OCI-LY7 (cell line): ENCODE measurements at regions not wholly inside any gene's neighbourhood (a gene's known extent, or its start where the extent isn't known, plus 50 kb on each side); places are given as distances from the start of the nearest gene placed in this dataset.
A peak's percentile ranks its signal among the peaks of the same experiment; 100 is the strongest.

ENCODE experiments used
- EZH2phosphoT487 ChIP-seq: fragments of 200-600 bp; sonication (generic); IDR thresholded peaks from 2 replicates; pipeline ENCODE4 v1.6.1; 2018; ENCODE audit warnings: low read depth, borderline replicate concordance, mild to moderate bottlenecking, mixed run types, antibody characterized with exemption, low read length, moderate library complexity, mixed read lengths
- TF ChIP-seq, protein P1 (sequence below): fragments of 200-600 bp; sonication (generic); conservative IDR thresholded peaks from 2 replicates; pipeline ENCODE4 v1.5.1; 2014; ENCODE audit warnings: mild to moderate bottlenecking, antibody characterized with exemption, low read length, moderate library complexity, mixed read lengths

DNA sequence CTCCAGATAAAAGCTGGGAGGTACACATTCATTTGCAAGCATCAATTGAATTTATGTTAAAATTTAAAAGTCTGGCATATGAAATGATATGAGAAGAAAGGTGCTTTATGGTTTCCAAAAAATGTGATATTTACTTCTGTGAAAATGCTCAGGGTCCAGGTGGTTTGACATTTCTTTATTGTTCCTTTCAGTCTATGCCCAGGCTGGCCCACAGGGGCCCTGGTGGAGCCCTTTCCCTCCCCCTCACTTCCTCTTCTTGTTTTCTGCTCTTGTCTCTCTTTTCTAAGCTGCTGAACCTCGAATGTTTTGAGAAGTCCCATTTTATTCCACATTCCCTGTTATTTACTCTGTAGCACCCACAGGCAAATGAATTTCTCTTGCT is 127.8 kb downstream of the HS3ST3B1 start:
- TF ChIP-seq, protein P1, sequence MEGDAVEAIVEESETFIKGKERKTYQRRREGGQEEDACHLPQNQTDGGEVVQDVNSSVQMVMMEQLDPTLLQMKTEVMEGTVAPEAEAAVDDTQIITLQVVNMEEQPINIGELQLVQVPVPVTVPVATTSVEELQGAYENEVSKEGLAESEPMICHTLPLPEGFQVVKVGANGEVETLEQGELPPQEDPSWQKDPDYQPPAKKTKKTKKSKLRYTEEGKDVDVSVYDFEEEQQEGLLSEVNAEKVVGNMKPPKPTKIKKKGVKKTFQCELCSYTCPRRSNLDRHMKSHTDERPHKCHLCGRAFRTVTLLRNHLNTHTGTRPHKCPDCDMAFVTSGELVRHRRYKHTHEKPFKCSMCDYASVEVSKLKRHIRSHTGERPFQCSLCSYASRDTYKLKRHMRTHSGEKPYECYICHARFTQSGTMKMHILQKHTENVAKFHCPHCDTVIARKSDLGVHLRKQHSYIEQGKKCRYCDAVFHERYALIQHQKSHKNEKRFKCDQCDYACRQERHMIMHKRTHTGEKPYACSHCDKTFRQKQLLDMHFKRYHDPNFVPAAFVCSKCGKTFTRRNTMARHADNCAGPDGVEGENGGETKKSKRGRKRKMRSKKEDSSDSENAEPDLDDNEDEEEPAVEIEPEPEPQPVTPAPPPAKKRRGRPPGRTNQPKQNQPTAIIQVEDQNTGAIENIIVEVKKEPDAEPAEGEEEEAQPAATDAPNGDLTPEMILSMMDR = peak; percentile 53
- TF ChIP-seq EZH2phosphoT487 = no peak
